Right lobe of liver (tissue), 4 donors: ENCODE measurements at regions not wholly inside any gene's neighbourhood (a gene's known extent, or its start where the extent isn't known, plus 50 kb on each side); places are given as distances from the start of the nearest gene placed in this dataset.

ENCODE experiments used
- CTCF ChIP-seq, 4 donors: fragments of 200-600 bp in 3 of 4; fragments of 450-650 bp in 1 of 4; IDR thresholded peaks; one replicate each; pipeline versions ENCODE4 v1.5.1 to v1.8.0; 2016 to 2022; ENCODE audit warnings: antibody characterized with exemption in 4 of 4, mild to moderate bottlenecking in 2 of 4
- POLR2A ChIP-seq: fragments of 450-650 bp; IDR thresholded peaks from one replicate; pipeline ENCODE4 v1.6.1; 2017; ENCODE audit warnings: antibody characterized with exemption, mild to moderate bottlenecking
- donor health status: DM: no; HTN: no; CAD: no.
- donor health status: DM: no; HTN: no; CAD: no.
- donor health status: DM: no; HTN: yes; CAD: no.

- TF ChIP-seq CTCF (IDR thresholded peaks at IDR 0.05) (no peak), POLR2A (no peak)
These were observed 674.8 kb upstream of the ZEB2 start for GRCh38 chr2:145194673-145195072.
